GM19395 (cell line): ENCODE measurements at regions not wholly inside any gene's neighbourhood (a gene's known extent, or its start where the extent isn't known, plus 50 kb on each side); places are given as distances from the start of the nearest gene placed in this dataset.

Source experiments
- ATAC-seq: cut with Tn5 transposase; IDR thresholded peaks from one replicate; pipeline ENCODE4 v1.9.1; 2021; ENCODE audit warnings: mild to moderate bottlenecking, moderate library complexity; ENCODE audit not compliant: unreplicated experiment

- ATAC-seq = no peak
Measured at GRCh38 chr13:102993348-102993747, 72.9 kb downstream of the SLC10A2 start.

- no peak for ATAC-seq
Measured at GRCh38 chr13:102984210-102984609, 82.0 kb downstream of the SLC10A2 start.

GRCh38 chr13:102983496-102983895, 82.7 kb downstream of the SLC10A2 start:
- ATAC-seq = no peak

- ATAC-seq = no peak
Measured at GRCh38 chr13:102980331-102980982, 85.8 kb downstream of the SLC10A2 start.

- no peak for ATAC-seq
Measured at GRCh38 chr13:102978168-102978567, 88.0 kb downstream of the SLC10A2 start.

GRCh38 chr13:102977471-102977870, 88.7 kb downstream of the SLC10A2 start:
- no peak for ATAC-seq

- no peak for ATAC-seq
Measured at GRCh38 chr13:102974317-102975087, 91.7 kb downstream of the SLC10A2 start.

- no peak for ATAC-seq
Measured at GRCh38 chr13:102972191-102972590, 94.0 kb downstream of the SLC10A2 start.

- ATAC-seq = peak; percentile 92
Measured at GRCh38 chr13:102970542-102970941, 95.7 kb downstream of the SLC10A2 start.

GRCh38 chr13:102968572-102969228, 97.5 kb downstream of the SLC10A2 start:
- peak; percentile 57 for ATAC-seq

- no peak for ATAC-seq
Measured at GRCh38 chr13:102965802-102966201, 100.4 kb downstream of the SLC10A2 start.

- no peak for ATAC-seq
Measured at GRCh38 chr13:102962430-102962829, 103.8 kb downstream of the SLC10A2 start.

GRCh38 chr13:102960959-102961358, 105.3 kb downstream of the SLC10A2 start:
- no peak for ATAC-seq

GRCh38 chr13:102956449-102956848, 109.8 kb downstream of the SLC10A2 start:
- ATAC-seq = no peak

- no peak for ATAC-seq
Measured at GRCh38 chr13:102954350-102954749, 108.5 kb downstream of the ERCC5 start.

GRCh38 chr13:102951808-102952207, 106.0 kb downstream of the ERCC5 start:
- no peak for ATAC-seq

- ATAC-seq = no peak
Measured at GRCh38 chr13:102947745-102948405, 102.0 kb downstream of the ERCC5 start.

GRCh38 chr13:102945886-102946285, 100.1 kb downstream of the ERCC5 start:
- no peak for ATAC-seq

GRCh38 chr13:102945324-102945815, 99.5 kb downstream of the ERCC5 start:
- no peak for ATAC-seq

GRCh38 chr13:102944821-102945220, 99.0 kb downstream of the ERCC5 start:
- no peak for ATAC-seq

- no peak for ATAC-seq
Measured at GRCh38 chr13:102940770-102941169, 94.9 kb downstream of the ERCC5 start.
